ENCODE measurements at regions not wholly inside any gene's neighbourhood (a gene's known extent, or its start where the extent isn't known, plus 50 kb on each side); places are given as distances from the start of the nearest gene placed in this dataset.
"Not testable (repeated sequence)": the region's sequence is repeated elsewhere in the genome, so short reads cannot be mapped to it uniquely, and the experiment has no call there.

DNA sequence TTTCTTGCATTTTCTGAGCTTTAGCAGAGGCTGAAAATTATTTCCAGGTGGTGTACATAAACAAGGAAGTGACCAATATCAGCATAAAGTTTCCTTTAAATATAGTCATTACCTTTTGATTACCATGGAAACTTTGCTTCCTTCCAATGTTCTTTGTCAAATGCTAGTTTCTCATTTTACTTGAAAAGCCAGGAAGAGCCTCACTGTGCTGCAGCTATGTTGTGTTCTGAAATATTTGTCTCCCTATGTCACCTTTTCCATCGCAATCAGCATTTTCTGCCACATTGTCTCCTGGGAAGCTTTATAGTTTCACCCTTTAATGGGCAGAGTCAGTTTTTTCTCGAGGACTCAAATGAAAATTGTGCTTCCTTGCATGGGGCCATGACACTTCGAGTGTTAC, 496.0 kb downstream of the CDH8 start:
- peaks cover 56% of the 10 kb centered on the region for H3K9me3 Mint-ChIP-seq
- no peak for DNase-seq (ENCODE audit: low spot score)
- no peaks in the 10 kb centered on the region for H3K36me3 Mint-ChIP-seq (ENCODE audit: low read depth)

GRCh38 chr16:61530697-61531096, 505.5 kb downstream of the CDH8 start:
- H3K4me3 Mint-ChIP-seq, result no peak overlapping the region
- no peak for DNase-seq (ENCODE audit: low spot score)
- no peaks in the 10 kb centered on the region for H3K27me3 Mint-ChIP-seq (ENCODE audit: low read depth)
- no peaks in the 10 kb centered on the region for H3K4me1 Mint-ChIP-seq (ENCODE audit: low read depth)
- H3K27ac Mint-ChIP-seq, result no peak overlapping the region
- H3K9me3 Mint-ChIP-seq, result peaks cover 57% of the 10 kb centered on the region
- no peaks in the 10 kb centered on the region for H3K36me3 Mint-ChIP-seq (ENCODE audit: low read depth)

More for the DNA sequence above, 496.0 kb downstream of the CDH8 start:
- H3K4me3 Mint-ChIP-seq, result no peak overlapping the region
- H3K4me1 Mint-ChIP-seq (ENCODE audit: low read depth), result no peaks in the 10 kb centered on the region
- H3K27me3 Mint-ChIP-seq (ENCODE audit: low read depth), result no peaks in the 10 kb centered on the region
- no peak overlapping the region for H3K27ac Mint-ChIP-seq

- no peak for DNase-seq (ENCODE audit: low spot score)
- no peaks in the 10 kb centered on the region for H3K4me1 Mint-ChIP-seq (ENCODE audit: low read depth)
- no peak overlapping the region for H3K4me3 Mint-ChIP-seq
- H3K27ac Mint-ChIP-seq, result no peak overlapping the region
- H3K9me3 Mint-ChIP-seq, result peaks cover 44% of the 10 kb centered on the region
- H3K36me3 Mint-ChIP-seq (ENCODE audit: low read depth), result no peaks in the 10 kb centered on the region
- no peaks in the 10 kb centered on the region for H3K27me3 Mint-ChIP-seq (ENCODE audit: low read depth)
These were observed 535.4 kb downstream of the CDH8 start for GRCh38 chr16:61500851-61501250.

DNA sequence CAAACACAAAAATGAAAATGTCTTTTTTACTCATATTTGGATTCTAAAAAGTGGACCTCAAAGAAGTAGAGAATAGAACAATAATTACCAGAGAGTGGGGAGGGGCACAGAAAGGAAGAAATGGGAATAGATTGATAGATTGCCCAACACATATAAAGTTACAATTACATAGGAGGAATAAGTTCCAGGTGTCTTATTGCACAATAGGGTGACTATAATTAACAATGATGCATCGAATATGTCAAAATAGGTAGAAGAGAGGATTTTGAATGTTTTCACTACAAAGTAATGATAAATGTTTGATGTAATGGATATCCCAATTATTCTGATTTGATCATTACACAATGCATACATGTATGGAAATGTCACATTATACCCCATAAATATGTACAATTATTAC, 556.0 kb downstream of the CDH8 start:
- DNase-seq (ENCODE audit: low spot score), result no peak
- Mint-ChIP-seq H3K27ac (no peak overlapping the region), H3K27me3 (ENCODE audit: low read depth) (no peaks in the 10 kb centered on the region), H3K9me3 (peaks cover 57% of the 10 kb centered on the region), H3K4me3 (no peak overlapping the region), H3K36me3 (ENCODE audit: low read depth) (no peaks in the 10 kb centered on the region), H3K4me1 (ENCODE audit: low read depth) (no peaks in the 10 kb centered on the region)

DNA sequence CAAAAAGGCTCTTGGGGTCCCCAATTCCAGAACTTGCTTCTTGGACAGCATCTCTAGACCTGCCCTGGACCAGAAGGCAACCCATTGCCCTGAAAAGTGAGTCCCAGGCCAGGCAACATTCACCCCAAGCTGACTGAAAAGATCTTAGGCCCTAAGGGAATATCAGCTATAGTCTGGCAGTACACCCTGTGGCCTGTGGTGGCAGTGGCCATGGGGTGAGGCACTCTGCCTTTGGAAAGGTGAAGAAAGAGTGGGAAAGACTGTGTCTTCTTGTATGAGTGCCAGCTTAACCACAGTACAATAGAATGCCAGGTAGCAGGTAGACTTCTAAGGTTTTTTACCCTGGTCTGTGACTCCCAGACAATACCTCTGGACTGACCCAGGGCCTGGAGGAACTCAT, 564.5 kb downstream of the CDH8 start:
- no peak overlapping the region for H3K4me3 Mint-ChIP-seq
- DNase-seq (ENCODE audit: low spot score), result no peak
- no peak overlapping the region for H3K27ac Mint-ChIP-seq
- H3K27me3 Mint-ChIP-seq (ENCODE audit: low read depth), result no peaks in the 10 kb centered on the region
- no peaks in the 10 kb centered on the region for H3K4me1 Mint-ChIP-seq (ENCODE audit: low read depth)
- peaks cover 52% of the 10 kb centered on the region for H3K9me3 Mint-ChIP-seq
- H3K36me3 Mint-ChIP-seq (ENCODE audit: low read depth), result no peaks in the 10 kb centered on the region

GRCh38 chr16:61471023-61471422, 565.2 kb downstream of the CDH8 start:
- Mint-ChIP-seq H3K4me3 (no peak overlapping the region), H3K27me3 (ENCODE audit: low read depth) (no peaks in the 10 kb centered on the region), H3K4me1 (ENCODE audit: low read depth) (no peaks in the 10 kb centered on the region), H3K9me3 (peaks cover 54% of the 10 kb centered on the region), H3K36me3 (ENCODE audit: low read depth) (no peaks in the 10 kb centered on the region), H3K27ac (no peak overlapping the region)
- no peak for DNase-seq (ENCODE audit: low spot score)

GRCh38 chr16:61465285-61465684, 571.0 kb downstream of the CDH8 start:
- Mint-ChIP-seq H3K36me3 (ENCODE audit: low read depth) (no peaks in the 10 kb centered on the region), H3K9me3 (peaks cover 36% of the 10 kb centered on the region), H3K27me3 (ENCODE audit: low read depth) (no peaks in the 10 kb centered on the region), H3K4me1 (ENCODE audit: low read depth) (no peaks in the 10 kb centered on the region), H3K27ac (no peak overlapping the region), H3K4me3 (no peak overlapping the region)
- DNase-seq (ENCODE audit: low spot score), result no peak

GRCh38 chr16:61460020-61460419, 576.2 kb downstream of the CDH8 start:
- Mint-ChIP-seq H3K27ac (no peak overlapping the region), H3K36me3 (ENCODE audit: low read depth) (no peaks in the 10 kb centered on the region), H3K4me3 (no peak overlapping the region), H3K27me3 (ENCODE audit: low read depth) (no peaks in the 10 kb centered on the region), H3K4me1 (ENCODE audit: low read depth) (no peaks in the 10 kb centered on the region), H3K9me3 (peaks cover 40% of the 10 kb centered on the region)
- DNase-seq (ENCODE audit: low spot score), result no peak

DNA sequence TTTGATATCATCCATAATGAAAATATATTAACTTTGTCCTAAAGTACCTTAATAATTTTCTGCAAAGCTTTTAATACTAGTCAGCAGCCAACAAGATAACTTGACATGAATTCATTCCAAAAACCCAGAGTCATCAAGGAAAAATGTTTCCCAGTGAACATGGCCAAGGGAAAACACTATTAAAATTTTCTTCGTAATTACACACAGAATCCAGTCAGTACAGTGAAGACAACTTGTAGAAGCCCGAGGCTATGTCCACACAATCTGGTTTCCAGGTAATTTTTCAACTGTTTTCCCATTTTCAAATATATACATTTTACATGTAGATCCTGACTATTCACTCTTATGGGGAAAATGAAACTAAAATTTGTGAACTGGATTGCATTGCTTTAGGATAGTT, 600.9 kb downstream of the CDH8 start:
- no peaks in the 10 kb centered on the region for H3K27me3 Mint-ChIP-seq (ENCODE audit: low read depth)
- DNase-seq (ENCODE audit: low spot score), result no peak
- no peak overlapping the region for H3K4me3 Mint-ChIP-seq
- H3K9me3 Mint-ChIP-seq, result peaks cover 46% of the 10 kb centered on the region
- H3K36me3 Mint-ChIP-seq (ENCODE audit: low read depth), result no peaks in the 10 kb centered on the region
- H3K27ac Mint-ChIP-seq, result no peak overlapping the region
- no peaks in the 10 kb centered on the region for H3K4me1 Mint-ChIP-seq (ENCODE audit: low read depth)

DNA sequence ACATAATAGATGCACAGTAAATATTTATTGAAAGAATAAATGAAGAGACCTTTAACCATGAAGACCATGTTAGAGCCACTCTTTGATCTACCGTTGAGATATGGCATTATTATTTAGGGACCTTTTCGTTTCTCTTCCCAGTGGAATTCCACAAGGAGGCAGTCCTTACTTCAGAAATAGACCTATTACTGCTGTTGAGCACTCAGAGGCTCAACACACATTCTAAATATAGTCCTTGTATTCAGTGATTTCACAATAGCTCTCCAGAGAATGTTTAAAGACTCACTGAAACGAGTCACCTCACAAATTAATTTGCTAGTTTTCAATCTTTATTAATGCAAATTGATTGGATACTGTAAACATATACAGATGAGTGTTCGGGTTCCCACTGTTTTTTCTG, 603.8 kb downstream of the CDH8 start:
- Mint-ChIP-seq H3K9me3 (peaks cover 48% of the 10 kb centered on the region), H3K4me1 (ENCODE audit: low read depth) (no peaks in the 10 kb centered on the region), H3K27ac (no peak overlapping the region), H3K27me3 (ENCODE audit: low read depth) (no peaks in the 10 kb centered on the region), H3K36me3 (ENCODE audit: low read depth) (no peaks in the 10 kb centered on the region), H3K4me3 (no peak overlapping the region)
- DNase-seq (ENCODE audit: low spot score), result no peak

DNA sequence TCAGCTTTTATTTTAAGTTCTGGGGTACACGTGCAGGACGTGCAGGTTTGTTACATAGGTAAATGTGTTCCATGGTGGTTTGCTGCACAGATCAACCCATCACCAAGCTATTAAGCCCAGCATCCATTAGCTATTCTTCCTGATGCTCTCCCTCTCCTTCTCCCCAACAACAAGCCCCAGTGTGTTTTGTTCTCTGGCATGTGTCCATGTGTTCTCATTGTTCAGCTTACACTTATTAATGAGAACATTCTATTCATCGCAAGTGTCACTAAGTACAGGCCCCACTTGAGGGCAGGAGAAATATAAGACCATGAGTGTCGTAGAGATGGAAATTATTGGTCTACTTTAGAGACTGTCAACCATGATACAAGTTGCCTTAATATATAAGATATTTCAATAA, 615.1 kb downstream of the CDH8 start:
- no peaks in the 10 kb centered on the region for H3K27me3 Mint-ChIP-seq (ENCODE audit: low read depth)
- no peak for DNase-seq (ENCODE audit: low spot score)
- H3K27ac Mint-ChIP-seq, result no peak overlapping the region
- H3K9me3 Mint-ChIP-seq, result peaks cover 42% of the 10 kb centered on the region
- no peaks in the 10 kb centered on the region for H3K36me3 Mint-ChIP-seq (ENCODE audit: low read depth)
- H3K4me1 Mint-ChIP-seq (ENCODE audit: low read depth), result no peaks in the 10 kb centered on the region
- no peak overlapping the region for H3K4me3 Mint-ChIP-seq

GRCh38 chr16:61419791-61420190, 616.4 kb downstream of the CDH8 start:
- Mint-ChIP-seq H3K27ac (no peak overlapping the region), H3K4me3 (no peak overlapping the region), H3K4me1 (ENCODE audit: low read depth) (no peaks in the 10 kb centered on the region), H3K27me3 (ENCODE audit: low read depth) (no peaks in the 10 kb centered on the region), H3K9me3 (peaks cover 45% of the 10 kb centered on the region), H3K36me3 (ENCODE audit: low read depth) (no peaks in the 10 kb centered on the region)
- no peak for DNase-seq (ENCODE audit: low spot score)

DNA sequence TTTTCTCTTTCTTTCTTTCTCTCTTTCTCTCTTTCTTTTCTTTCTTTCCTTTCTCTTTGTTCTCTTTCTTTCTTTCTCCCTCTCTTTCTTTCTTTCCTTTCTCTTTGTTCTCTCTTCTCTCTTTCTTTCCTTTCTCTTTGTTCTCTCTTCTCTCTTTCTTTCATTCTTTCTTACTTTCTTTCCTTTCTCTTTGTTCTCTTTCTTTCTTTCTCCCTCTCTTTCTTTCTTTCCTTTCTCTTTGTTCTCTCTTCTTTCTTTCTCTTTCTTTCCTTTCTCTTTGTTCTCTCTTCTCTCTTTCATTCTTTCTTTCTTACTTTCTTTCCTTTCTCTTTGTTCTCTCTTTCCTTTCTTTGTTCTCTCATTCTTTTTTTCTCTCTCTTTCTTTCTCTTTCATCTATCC, 617.4 kb downstream of the CDH8 start:
- H3K27me3 Mint-ChIP-seq (ENCODE audit: low read depth); DNase-seq (ENCODE audit: low spot score); H3K36me3 Mint-ChIP-seq (ENCODE audit: low read depth); H3K4me1 Mint-ChIP-seq (ENCODE audit: low read depth); H3K4me3 Mint-ChIP-seq; H3K27ac Mint-ChIP-seq: not testable (repeated sequence)
- H3K9me3 Mint-ChIP-seq, result peaks cover 50% of the 10 kb centered on the region

- Mint-ChIP-seq H3K27me3 (ENCODE audit: low read depth) (no peaks in the 10 kb centered on the region), H3K9me3 (peaks cover 61% of the 10 kb centered on the region), H3K36me3 (ENCODE audit: low read depth) (no peaks in the 10 kb centered on the region), H3K27ac (no peak overlapping the region), H3K4me1 (ENCODE audit: low read depth) (no peaks in the 10 kb centered on the region), H3K4me3 (no peak overlapping the region)
- DNase-seq (ENCODE audit: low spot score), result no peak
These were observed 621.1 kb downstream of the CDH8 start for GRCh38 chr16:61415126-61415525.

DNA sequence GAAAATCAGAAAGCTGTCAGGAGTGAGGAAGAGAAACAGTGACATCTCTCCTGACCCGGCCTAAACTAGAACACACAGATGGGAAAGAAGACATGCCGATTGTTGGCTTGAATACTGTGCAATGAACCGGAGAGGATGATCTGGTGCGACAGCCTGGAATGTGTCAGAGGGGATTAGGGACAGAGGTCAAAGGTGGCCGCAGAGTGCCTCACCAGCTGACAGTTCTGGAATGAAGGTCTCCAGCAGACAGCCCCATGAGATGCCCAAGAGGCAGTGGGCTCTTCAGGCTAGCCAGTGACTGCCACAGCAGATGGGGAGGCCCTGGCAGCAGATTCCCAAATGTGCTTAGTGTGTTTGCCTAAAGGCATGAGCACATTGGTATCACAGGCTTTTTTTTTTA, 623.2 kb downstream of the CDH8 start:
- peak; percentile 3 for DNase-seq (ENCODE audit: low spot score)
- Mint-ChIP-seq H3K27ac (no peak overlapping the region), H3K27me3 (ENCODE audit: low read depth) (no peaks in the 10 kb centered on the region), H3K9me3 (peaks cover 63% of the 10 kb centered on the region), H3K36me3 (ENCODE audit: low read depth) (no peaks in the 10 kb centered on the region), H3K4me1 (ENCODE audit: low read depth) (no peaks in the 10 kb centered on the region), H3K4me3 (no peak overlapping the region)
